ENCODE measurements at regions not wholly inside any gene's neighbourhood (a gene's known extent, or its start where the extent isn't known, plus 50 kb on each side); places are given as distances from the start of the nearest gene placed in this dataset.

DNA sequence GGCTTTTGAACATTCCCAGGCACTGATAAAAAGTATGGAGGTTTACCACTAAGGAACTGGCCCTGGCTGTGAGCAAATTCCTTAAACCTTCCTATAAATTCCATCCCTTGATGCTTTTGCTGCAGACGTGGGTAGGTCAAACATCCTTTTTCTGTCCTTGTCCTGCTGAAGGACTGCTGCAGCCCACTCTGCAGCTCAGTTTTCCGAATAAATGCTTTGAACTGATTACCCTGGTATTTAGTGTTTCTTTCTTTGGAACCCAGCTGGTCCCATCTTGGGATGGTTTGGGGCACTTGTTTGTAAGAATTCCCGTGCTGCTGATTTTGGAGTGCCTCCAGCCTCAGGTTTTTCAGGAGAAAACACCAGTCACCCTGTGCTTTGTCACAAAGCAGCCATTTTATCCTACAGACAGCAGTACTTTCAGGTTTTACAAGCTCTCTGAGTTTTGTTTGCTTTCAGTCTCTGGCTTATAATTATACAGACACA lies 815.9 kb downstream of the VGLL3 start:
- no peak overlapping the region for H2AFZ ChIP-seq (ENCODE audit: low read length)
- no peak for DNase-seq
- no peaks in the 10 kb centered on the region for H3K9me3 ChIP-seq (replicated peaks; ENCODE audit: insufficient read depth, low read length)
- H4K20me1 ChIP-seq (ENCODE audit: insufficient read depth, low read length): no peaks in the 10 kb centered on the region
- H3K9ac ChIP-seq (ENCODE audit: low read length): no peak overlapping the region
- H3K79me2 ChIP-seq (ENCODE audit: low read length): no peaks in the 10 kb centered on the region
- no peaks in the 10 kb centered on the region for H3K9me2 ChIP-seq (replicated peaks; ENCODE audit: insufficient read depth, low read length)
- H3F3A ChIP-seq (ENCODE audit: insufficient read depth, low read length): no peaks in the 10 kb centered on the region
- H3K4me3 ChIP-seq (ENCODE audit: low read length): no peak overlapping the region
- H3K4me1 ChIP-seq (ENCODE audit: low read length): no peaks in the 10 kb centered on the region
- H3K27me3 ChIP-seq (replicated peaks; ENCODE audit: insufficient read depth, low read length): no peaks in the 10 kb centered on the region
- TF ChIP-seq EZH2 (optimal IDR thresholded peaks at IDR 0.05; ENCODE audit: low read depth, low read length): no peak
- TF ChIP-seq EZH2phosphoT487 (IDR thresholded peaks at IDR 0.05; ENCODE audit: low read length): no peak
- TF ChIP-seq, protein P1, sequence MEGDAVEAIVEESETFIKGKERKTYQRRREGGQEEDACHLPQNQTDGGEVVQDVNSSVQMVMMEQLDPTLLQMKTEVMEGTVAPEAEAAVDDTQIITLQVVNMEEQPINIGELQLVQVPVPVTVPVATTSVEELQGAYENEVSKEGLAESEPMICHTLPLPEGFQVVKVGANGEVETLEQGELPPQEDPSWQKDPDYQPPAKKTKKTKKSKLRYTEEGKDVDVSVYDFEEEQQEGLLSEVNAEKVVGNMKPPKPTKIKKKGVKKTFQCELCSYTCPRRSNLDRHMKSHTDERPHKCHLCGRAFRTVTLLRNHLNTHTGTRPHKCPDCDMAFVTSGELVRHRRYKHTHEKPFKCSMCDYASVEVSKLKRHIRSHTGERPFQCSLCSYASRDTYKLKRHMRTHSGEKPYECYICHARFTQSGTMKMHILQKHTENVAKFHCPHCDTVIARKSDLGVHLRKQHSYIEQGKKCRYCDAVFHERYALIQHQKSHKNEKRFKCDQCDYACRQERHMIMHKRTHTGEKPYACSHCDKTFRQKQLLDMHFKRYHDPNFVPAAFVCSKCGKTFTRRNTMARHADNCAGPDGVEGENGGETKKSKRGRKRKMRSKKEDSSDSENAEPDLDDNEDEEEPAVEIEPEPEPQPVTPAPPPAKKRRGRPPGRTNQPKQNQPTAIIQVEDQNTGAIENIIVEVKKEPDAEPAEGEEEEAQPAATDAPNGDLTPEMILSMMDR (IDR thresholded peaks at IDR 0.05; ENCODE audit: low read length): no peak
- no peak overlapping the region for H3K27ac ChIP-seq (ENCODE audit: low read length)
- no peak overlapping the region for H3K4me2 ChIP-seq (ENCODE audit: low read depth, low read length)
- no peaks in the 10 kb centered on the region for H3K36me3 ChIP-seq (replicated peaks; ENCODE audit: insufficient read depth, low read length)

DNA sequence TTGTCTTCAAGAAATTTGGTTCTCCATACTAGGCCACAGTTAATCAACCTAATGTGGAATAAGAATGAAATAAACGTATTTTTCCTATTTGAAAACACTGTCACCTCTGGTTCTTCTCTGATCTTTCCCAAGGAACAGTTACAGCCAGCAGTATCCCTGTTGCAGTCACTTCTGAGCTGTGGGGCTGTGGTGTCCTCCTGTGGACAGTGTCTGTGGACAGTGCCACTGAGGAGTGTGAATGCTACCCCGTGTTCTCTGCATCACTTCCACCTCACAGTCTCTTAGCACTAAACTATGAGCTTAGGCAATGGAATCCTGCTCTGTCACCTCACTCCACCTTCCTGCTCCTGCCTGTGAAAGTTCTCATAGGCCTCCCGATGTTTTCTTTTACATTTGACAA lies 817.5 kb downstream of the VGLL3 start:
- DNase-seq: no peak
- Histone ChIP-seq H3K27me3 (replicated peaks; ENCODE audit: insufficient read depth, low read length) (no peaks in the 10 kb centered on the region), H3K79me2 (ENCODE audit: low read length) (no peaks in the 10 kb centered on the region), H3K9me2 (replicated peaks; ENCODE audit: insufficient read depth, low read length) (no peaks in the 10 kb centered on the region), H3F3A (ENCODE audit: insufficient read depth, low read length) (peaks cover under 1% of the 10 kb centered on the region; the same call in 1 of the 2 replicates), H3K9me3 (replicated peaks; ENCODE audit: insufficient read depth, low read length) (no peaks in the 10 kb centered on the region), H3K9ac (ENCODE audit: low read length) (no peak overlapping the region), H3K4me2 (ENCODE audit: low read depth, low read length) (no peak overlapping the region), H3K4me1 (ENCODE audit: low read length) (peaks cover 8% of the 10 kb centered on the region; the same call in 1 of the 2 replicates), H3K27ac (ENCODE audit: low read length) (no peak overlapping the region), H3K36me3 (replicated peaks; ENCODE audit: insufficient read depth, low read length) (no peaks in the 10 kb centered on the region), H4K20me1 (ENCODE audit: insufficient read depth, low read length) (no peaks in the 10 kb centered on the region), H2AFZ (ENCODE audit: low read length) (no peak overlapping the region), H3K4me3 (ENCODE audit: low read length) (no peak overlapping the region)
- TF ChIP-seq EZH2 (optimal IDR thresholded peaks at IDR 0.05; ENCODE audit: low read depth, low read length) (no peak), EZH2phosphoT487 (IDR thresholded peaks at IDR 0.05; ENCODE audit: low read length) (no peak)
- TF ChIP-seq, protein P1 (IDR thresholded peaks at IDR 0.05; ENCODE audit: low read length): no peak

DNA sequence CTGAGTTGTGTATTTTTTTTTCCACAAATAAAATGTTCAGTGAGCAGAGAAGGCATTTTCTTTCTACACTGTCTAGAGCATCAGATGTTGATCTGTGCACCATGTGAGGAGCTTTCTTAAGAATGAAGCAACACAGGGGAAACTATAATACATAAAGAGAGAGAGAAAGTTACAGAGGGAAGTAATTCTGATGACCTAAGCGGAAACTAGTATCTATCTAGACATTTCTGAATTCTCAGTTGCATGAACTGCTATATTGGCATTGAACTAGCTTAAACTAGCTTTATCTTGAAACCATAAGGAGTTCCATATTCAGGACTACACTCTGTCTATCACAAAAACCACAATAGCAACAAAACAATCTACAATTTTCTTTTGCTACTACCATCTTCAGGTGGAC lies 822.4 kb downstream of the VGLL3 start:
- Histone ChIP-seq H3K27me3 (replicated peaks; ENCODE audit: insufficient read depth, low read length) (no peaks in the 10 kb centered on the region), H3K4me2 (ENCODE audit: low read depth, low read length) (no peak overlapping the region), H3K9ac (ENCODE audit: low read length) (no peak overlapping the region), H3K79me2 (ENCODE audit: low read length) (no peaks in the 10 kb centered on the region), H3K4me3 (ENCODE audit: low read length) (no peak overlapping the region), H2AFZ (ENCODE audit: low read length) (no peak overlapping the region), H3K9me2 (replicated peaks; ENCODE audit: insufficient read depth, low read length) (no peaks in the 10 kb centered on the region), H3K4me1 (ENCODE audit: low read length) (peaks cover 8% of the 10 kb centered on the region; the same call in 1 of the 2 replicates), H3K27ac (ENCODE audit: low read length) (peak overlapping the region; percentile 34; the same call in 1 of the 2 replicates), H3K36me3 (replicated peaks; ENCODE audit: insufficient read depth, low read length) (no peaks in the 10 kb centered on the region), H4K20me1 (ENCODE audit: insufficient read depth, low read length) (no peaks in the 10 kb centered on the region), H3F3A (ENCODE audit: insufficient read depth, low read length) (peaks cover 5% of the 10 kb centered on the region), H3K9me3 (replicated peaks; ENCODE audit: insufficient read depth, low read length) (no peaks in the 10 kb centered on the region)
- TF ChIP-seq, protein P1 (IDR thresholded peaks at IDR 0.05; ENCODE audit: low read length): no peak
- TF ChIP-seq EZH2 (optimal IDR thresholded peaks at IDR 0.05; ENCODE audit: low read depth, low read length): no peak
- TF ChIP-seq EZH2phosphoT487 (IDR thresholded peaks at IDR 0.05; ENCODE audit: low read length): no peak
- peak; percentile 94 for DNase-seq
